A549 (cell line): ENCODE measurements at regions not wholly inside any gene's neighbourhood (a gene's known extent, or its start where the extent isn't known, plus 50 kb on each side); places are given as distances from the start of the nearest gene placed in this dataset.

Source experiments
- ATAC-seq, 2 experiments: fragments of 200-7000 bp in 1 of 2; fragments of >200 bp in 1 of 2; cut with Nextera tagmentation in 1 of 2; cut with Tn5 transposase in 1 of 2; 3 replicates each; pipeline versions ENCODE4 v1.8.0 to v1.9.1; 2018 to 2020; ENCODE audit warnings: mild to moderate bottlenecking in 1 of 2, moderate library complexity in 1 of 2
- CTCF ChIA-PET: fragments of 300-600 bp; sonication (Branson Sonifier 250); formaldehyde crosslinking; extraction: SDS; loops from one replicate; lab custom pipeline; 2021; ENCODE audit warnings: antibody characterized with exemption, inconsistent platforms; lab: Yijun Ruan, JAX
- POLR2A ChIA-PET: fragments of 350-600 bp; formaldehyde crosslinking; extraction: SDS; loops from one replicate; lab custom pipeline; 2021; ENCODE audit warnings: antibody characterized with exemption, inconsistent platforms; lab: Yijun Ruan, JAX
- DNase-seq, 2 experiments: peaks; one replicate each; pipeline versions ENCODE4 v3.0.0 to v3.0.0-alpha.2; 2011 to 2016; ENCODE audit warnings: low read depth in 1 of 2, low spot score in 1 of 2
- FAIRE-seq: peaks from 2 replicates; lab custom pipeline; 2011; peaks lifted over from hg19 to GRCh38; lab: Jason Lieb, UNC
- H3K27ac ChIP-seq, 2 experiments: fragments of >200 bp; sonication (Bioruptor Twin); formaldehyde crosslinking; 3 replicates each; pipeline ENCODE4 v1.5.1; 2016 to 2017
- H3K4me1 ChIP-seq: fragments of >200 bp; sonication (Bioruptor Twin); formaldehyde crosslinking; 3 replicates; pipeline ENCODE4 v1.6.1; 2016
- H3K4me2 ChIP-seq: fragments of >200 bp; sonication (Bioruptor Twin); formaldehyde crosslinking; 3 replicates; pipeline ENCODE4 v1.6.1; 2016
- H3K4me3 ChIP-seq: fragments of >200 bp; sonication (Bioruptor Twin); formaldehyde crosslinking; 3 replicates; pipeline ENCODE4 v1.5.1; 2016
- H3K9me3 ChIP-seq: fragments of >200 bp; sonication (Bioruptor Twin); formaldehyde crosslinking; 3 replicates; pipeline ENCODE4 v1.6.1; 2016
- CBX8 ChIP-seq: fragments of 200-600 bp; sonication (generic); IDR thresholded peaks from 2 replicates; pipeline ENCODE4 v1.6.1; 2016
- CEBPB ChIP-seq, 2 experiments: fragments of >200 bp in 1 of 2; sonication (Bioruptor Twin) in 1 of 2; formaldehyde crosslinking in 1 of 2; IDR thresholded peaks; 2 replicates each; pipeline ENCODE4 v1.6.1; 2012 to 2016
- E2F6 ChIP-seq: IDR thresholded peaks from 2 replicates; pipeline ENCODE4 v1.6.1; 2012; ENCODE audit warnings: low read depth, borderline replicate concordance
- EHF ChIP-seq: fragments of 250-450 bp; sonication (Bioruptor Pico); IDR thresholded peaks from 2 replicates; pipeline ENCODE4 v1.5.0; 2020; ENCODE audit warnings: mild to moderate bottlenecking
- FOSB ChIP-seq: fragments of 250-450 bp; sonication (Bioruptor Pico); IDR thresholded peaks from 2 replicates; pipeline ENCODE4 v1.5.0; 2020; ENCODE audit warnings: mild to moderate bottlenecking, moderate library complexity
- FOSL2 ChIP-seq, 2 experiments: fragments of 450-650 bp in 1 of 2; fragments of >200 bp in 1 of 2; sonication (Bioruptor Twin) in 1 of 2; formaldehyde crosslinking; IDR thresholded peaks; 2 replicates each; pipeline versions ENCODE4 v1.5.0 to v1.6.1; 2016 to 2020; ENCODE audit warnings: mild to moderate bottlenecking in 1 of 2, moderate library complexity in 1 of 2
- FOXS1 ChIP-seq: fragments of 250-450 bp; sonication (Bioruptor Pico); IDR thresholded peaks from 2 replicates; pipeline ENCODE4 v1.5.0; 2020; ENCODE audit warnings: mild to moderate bottlenecking, moderate library complexity
- HOXA7 ChIP-seq: fragments of 250-450 bp; sonication (Bioruptor Pico); IDR thresholded peaks from 2 replicates; pipeline ENCODE4 v1.5.0; 2020; ENCODE audit warnings: mild to moderate bottlenecking, moderate library complexity
- JUN ChIP-seq, 2 experiments: fragments of >200 bp; sonication (Bioruptor Twin); formaldehyde crosslinking; IDR thresholded peaks; 2 replicates in 1 of 2; 3 replicates in 1 of 2; pipeline ENCODE4 v1.6.1; 2016 to 2017
- KDM5A ChIP-seq: fragments of 200-600 bp; sonication (generic); IDR thresholded peaks from 2 replicates; pipeline ENCODE4 v1.6.1; 2016; ENCODE audit warnings: antibody characterized with exemption, mild to moderate bottlenecking
- MAFK ChIP-seq: fragments of 450-650 bp; IDR thresholded peaks from 2 replicates; pipeline ENCODE4 v1.6.1; 2014; ENCODE audit not compliant: partially characterized antibody
- NFE2L2 ChIP-seq: fragments of 150-350 bp; conservative IDR thresholded peaks from 2 replicates; pipeline ENCODE4 v1.6.1; 2014; ENCODE audit warnings: low read length
- NPAS2 ChIP-seq: fragments of 250-450 bp; sonication (Bioruptor Pico); IDR thresholded peaks from 2 replicates; pipeline ENCODE4 v1.8.0; 2022; ENCODE audit warnings: mild to moderate bottlenecking, moderate library complexity, borderline replicate concordance
- NR3C1 ChIP-seq: fragments of >200 bp; sonication (Bioruptor Twin); formaldehyde crosslinking; IDR thresholded peaks from 3 replicates; pipeline ENCODE4 v1.6.1; 2017
- POLR2A ChIP-seq: IDR thresholded peaks from 2 replicates; pipeline ENCODE4 v1.6.1; 2012; ENCODE audit warnings: mild to moderate bottlenecking, low read length
- RAD21 ChIP-seq, 2 experiments: fragments of >200 bp in 1 of 2; sonication (Bioruptor Twin) in 1 of 2; formaldehyde crosslinking in 1 of 2; IDR thresholded peaks in 1 of 2; conservative IDR thresholded peaks in 1 of 2; 2 replicates in 1 of 2; 3 replicates in 1 of 2; pipeline ENCODE4 v1.6.1; 2012 to 2018; ENCODE audit warnings: inconsistent platforms in 1 of 2
- REST ChIP-seq: fragments of 200-600 bp; sonication (generic); IDR thresholded peaks from 2 replicates; pipeline ENCODE4 v1.6.1; 2016; ENCODE audit warnings: antibody characterized with exemption, mild to moderate bottlenecking, moderate library complexity
- SREBF2 ChIP-seq: fragments of 450-650 bp; IDR thresholded peaks from 2 replicates; pipeline ENCODE4 v1.6.1; 2014; ENCODE audit warnings: mild to moderate bottlenecking, moderate library complexity
- TFCP2L1 ChIP-seq: fragments of 250-450 bp; sonication (Bioruptor Pico); IDR thresholded peaks from 2 replicates; pipeline ENCODE4 v1.5.0; 2021; ENCODE audit warnings: mild to moderate bottlenecking
- TP53 ChIP-seq: fragments of 250-450 bp; sonication (Bioruptor Pico); IDR thresholded peaks from 2 replicates; pipeline ENCODE4 v1.5.0; 2021; ENCODE audit warnings: mild to moderate bottlenecking, moderate library complexity
- USF2 ChIP-seq: fragments of 450-650 bp; IDR thresholded peaks from 2 replicates; pipeline ENCODE4 v1.6.1; 2014; ENCODE audit warnings: antibody characterized with exemption
- ZC3H11A ChIP-seq: fragments of 450-650 bp; IDR thresholded peaks from 2 replicates; pipeline ENCODE4 v1.6.1; 2014; ENCODE audit warnings: antibody characterized with exemption, mild to moderate bottlenecking
- WGBS: methylation state at CpG from one replicate; pipeline ENCODE4 v1.1.6; 2017; ENCODE audit errors: missing lambda C conversion rate; 5-methylcytosine and 5-hydroxymethylcytosine counted together
- TF ChIP-seq, protein P1 (sequence below): fragments of 250-450 bp; sonication (Bioruptor Pico); IDR thresholded peaks from 2 replicates; pipeline ENCODE4 v1.5.0; 2021; ENCODE audit warnings: mild to moderate bottlenecking, moderate library complexity, borderline replicate concordance

DNA sequence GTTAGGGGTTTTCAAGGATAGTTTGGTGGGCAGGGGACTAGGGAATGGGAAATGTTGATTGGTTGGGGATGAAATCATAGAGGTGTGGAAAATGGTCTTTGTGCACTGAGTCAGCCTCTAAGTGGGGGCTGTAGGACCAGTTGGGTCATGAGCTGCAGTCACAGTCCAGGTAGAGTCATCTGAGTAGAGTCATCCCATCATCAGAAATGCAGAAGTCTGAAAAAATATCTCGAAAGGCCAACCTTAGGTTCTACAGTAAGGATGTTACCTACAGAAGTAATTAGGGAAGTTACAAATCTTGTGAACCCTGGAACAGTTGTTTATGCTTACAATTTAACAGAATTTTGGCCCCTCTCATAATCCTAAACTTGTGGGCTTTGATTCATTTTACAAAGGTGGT is 63.4 kb upstream of the AP1S2 start (continued):
- TF ChIP-seq CEBPB (IDR thresholded peaks at IDR 0.05) = no peak

GRCh38 chrX:15916704-15917084 is 62.1 kb upstream of the AP1S2 start:
- ChIA-PET POLR2A (no interaction called here), CTCF (no interaction called here)
- 38% methylated on average over 4 of the region's 4 CpGs for WGBS
- FAIRE-seq (no peak), DNase-seq (no peak), ATAC-seq (no peak)
- H3K4me3 ChIP-seq = no peak overlapping the region
- no peak for TF ChIP-seq REST
- TF ChIP-seq, protein P1, sequence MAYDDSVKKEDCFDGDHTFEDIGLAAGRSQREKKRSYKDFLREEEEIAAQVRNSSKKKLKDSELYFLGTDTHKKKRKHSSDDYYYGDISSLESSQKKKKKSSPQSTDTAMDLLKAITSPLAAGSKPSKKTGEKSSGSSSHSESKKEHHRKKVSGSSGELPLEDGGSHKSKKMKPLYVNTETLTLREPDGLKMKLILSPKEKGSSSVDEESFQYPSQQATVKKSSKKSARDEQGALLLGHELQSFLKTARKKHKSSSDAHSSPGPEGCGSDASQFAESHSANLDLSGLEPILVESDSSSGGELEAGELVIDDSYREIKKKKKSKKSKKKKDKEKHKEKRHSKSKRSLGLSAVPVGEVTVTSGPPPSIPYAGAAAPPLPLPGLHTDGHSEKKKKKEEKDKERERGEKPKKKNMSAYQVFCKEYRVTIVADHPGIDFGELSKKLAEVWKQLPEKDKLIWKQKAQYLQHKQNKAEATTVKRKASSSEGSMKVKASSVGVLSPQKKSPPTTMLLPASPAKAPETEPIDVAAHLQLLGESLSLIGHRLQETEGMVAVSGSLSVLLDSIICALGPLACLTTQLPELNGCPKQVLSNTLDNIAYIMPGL (CRISPR knock-in tag) = no peak
- TF ChIP-seq CBX8 = no peak
- no peak for TF ChIP-seq HOXA7 (CRISPR knock-in tag)
- no peak for TF ChIP-seq POLR2A
- no peak for TF ChIP-seq JUN (IDR thresholded peaks at IDR 0.05)
- TF ChIP-seq EHF = no peak
- no peak for TF ChIP-seq NFE2L2
- TF ChIP-seq TFCP2L1 (CRISPR knock-in tag) = no peak
- no peak for TF ChIP-seq E2F6
- no peak for TF ChIP-seq TP53 (CRISPR knock-in tag)
- TF ChIP-seq MAFK = no peak
- TF ChIP-seq NR3C1 = no peak
- no peak for TF ChIP-seq RAD21 (conservative IDR thresholded peaks at IDR 0.05 in 1 of 2, IDR thresholded peaks at IDR 0.05 in 1 of 2)
- no peak for TF ChIP-seq NPAS2
- no peak for TF ChIP-seq FOSB (CRISPR knock-in tag)
- no peak for TF ChIP-seq SREBF2
- no peak for TF ChIP-seq FOSL2 (IDR thresholded peaks at IDR 0.05)
- no peak for TF ChIP-seq FOSL2 (CRISPR knock-in tag; IDR thresholded peaks at IDR 0.05)
- no peak for TF ChIP-seq KDM5A
- no peak overlapping the region for H3K4me2 ChIP-seq
- H3K27ac ChIP-seq = no peak overlapping the region
- H3K9me3 ChIP-seq = no peaks in the 10 kb centered on the region
- H3K4me1 ChIP-seq = no peaks in the 10 kb centered on the region

DNA sequence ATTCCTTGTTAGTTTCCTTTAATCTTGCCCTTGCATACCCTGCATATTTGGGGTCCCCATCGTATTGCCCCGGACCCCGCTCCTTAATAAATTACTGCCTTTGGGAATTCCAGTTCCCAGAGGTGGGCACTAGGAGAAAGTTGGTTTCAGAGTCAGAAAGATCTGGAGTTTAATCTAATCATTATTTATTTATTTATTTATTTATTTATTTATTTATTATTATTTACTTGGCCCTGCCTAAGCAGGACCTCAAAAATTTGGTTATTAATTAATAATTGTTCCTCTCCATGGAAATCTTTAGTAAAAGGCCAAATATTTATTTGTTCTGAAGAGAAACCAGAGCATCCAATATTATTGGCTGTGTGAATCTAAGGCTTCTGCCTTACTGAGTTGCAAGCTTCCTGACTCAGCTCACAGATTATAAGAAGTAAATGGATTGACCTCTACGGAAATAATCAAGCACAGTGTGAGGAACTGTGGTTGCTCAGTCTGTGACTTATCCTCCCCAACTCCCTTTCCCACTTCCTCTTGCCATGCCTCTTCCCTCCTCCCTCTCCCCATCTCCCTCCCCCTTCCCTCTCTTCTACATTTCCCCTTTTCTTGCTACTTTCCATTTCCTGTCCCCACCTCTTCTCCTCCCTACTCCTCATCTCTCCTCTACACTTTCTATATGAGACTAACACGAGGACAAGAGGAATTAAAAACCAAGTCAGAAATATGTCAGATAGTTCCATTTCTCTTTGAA is 61.5 kb upstream of the AP1S2 start:
- Histone ChIP-seq H3K27ac (no peak overlapping the region), H3K4me3 (no peak overlapping the region), H3K4me1 (no peaks in the 10 kb centered on the region), H3K9me3 (no peaks in the 10 kb centered on the region), H3K4me2 (no peak overlapping the region)
- no peak for ATAC-seq
- DNase-seq = no peak
- ChIA-PET CTCF (no interaction called here), POLR2A (no interaction called here)
- WGBS = 36% methylated on average over 5 of the region's 5 CpGs
- no peak for TF ChIP-seq FOXS1 (CRISPR knock-in tag)
- TF ChIP-seq USF2 = no peak
- TF ChIP-seq ZC3H11A = peak; percentile 46
- no peak for FAIRE-seq
